GM10266 (cell line): ENCODE measurements at regions not wholly inside any gene's neighbourhood (a gene's known extent, or its start where the extent isn't known, plus 50 kb on each side); places are given as distances from the start of the nearest gene placed in this dataset.

ENCODE experiments used
- DNase-seq: peaks from one replicate; pipeline ENCODE4 v3.0.0; 2012; ENCODE audit errors: extremely low spot score
- TF ChIP-seq, protein P1 (sequence below): IDR thresholded peaks from 2 replicates; pipeline ENCODE4 v1.5.1; 2012; ENCODE audit warnings: mild to moderate bottlenecking, low read depth; ENCODE audit not compliant: control insufficient read depth, insufficient read depth; ENCODE audit errors: missing control alignments

DNA sequence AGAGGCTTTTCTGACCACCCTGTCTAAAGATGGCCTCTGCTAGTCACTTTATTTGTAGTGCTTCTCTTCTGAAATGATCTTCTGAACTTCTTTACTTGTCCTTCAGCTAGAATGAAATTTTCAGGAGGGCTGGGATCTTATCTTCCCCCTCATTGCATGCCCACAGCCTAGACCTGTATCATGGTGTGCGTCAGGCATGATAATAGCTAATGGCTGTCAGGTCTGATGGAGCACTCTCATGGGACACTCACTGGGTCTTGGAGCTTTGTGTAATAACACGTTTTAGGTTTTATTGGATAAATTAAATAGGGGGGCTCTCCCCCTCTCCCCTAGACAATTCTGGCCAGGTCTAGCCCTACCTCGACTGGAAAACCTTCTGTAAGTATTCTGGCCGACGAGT lies 97.1 kb upstream of the NRXN3 start:
- TF ChIP-seq, protein P1, sequence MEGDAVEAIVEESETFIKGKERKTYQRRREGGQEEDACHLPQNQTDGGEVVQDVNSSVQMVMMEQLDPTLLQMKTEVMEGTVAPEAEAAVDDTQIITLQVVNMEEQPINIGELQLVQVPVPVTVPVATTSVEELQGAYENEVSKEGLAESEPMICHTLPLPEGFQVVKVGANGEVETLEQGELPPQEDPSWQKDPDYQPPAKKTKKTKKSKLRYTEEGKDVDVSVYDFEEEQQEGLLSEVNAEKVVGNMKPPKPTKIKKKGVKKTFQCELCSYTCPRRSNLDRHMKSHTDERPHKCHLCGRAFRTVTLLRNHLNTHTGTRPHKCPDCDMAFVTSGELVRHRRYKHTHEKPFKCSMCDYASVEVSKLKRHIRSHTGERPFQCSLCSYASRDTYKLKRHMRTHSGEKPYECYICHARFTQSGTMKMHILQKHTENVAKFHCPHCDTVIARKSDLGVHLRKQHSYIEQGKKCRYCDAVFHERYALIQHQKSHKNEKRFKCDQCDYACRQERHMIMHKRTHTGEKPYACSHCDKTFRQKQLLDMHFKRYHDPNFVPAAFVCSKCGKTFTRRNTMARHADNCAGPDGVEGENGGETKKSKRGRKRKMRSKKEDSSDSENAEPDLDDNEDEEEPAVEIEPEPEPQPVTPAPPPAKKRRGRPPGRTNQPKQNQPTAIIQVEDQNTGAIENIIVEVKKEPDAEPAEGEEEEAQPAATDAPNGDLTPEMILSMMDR: no peak
- no peak for DNase-seq

DNA sequence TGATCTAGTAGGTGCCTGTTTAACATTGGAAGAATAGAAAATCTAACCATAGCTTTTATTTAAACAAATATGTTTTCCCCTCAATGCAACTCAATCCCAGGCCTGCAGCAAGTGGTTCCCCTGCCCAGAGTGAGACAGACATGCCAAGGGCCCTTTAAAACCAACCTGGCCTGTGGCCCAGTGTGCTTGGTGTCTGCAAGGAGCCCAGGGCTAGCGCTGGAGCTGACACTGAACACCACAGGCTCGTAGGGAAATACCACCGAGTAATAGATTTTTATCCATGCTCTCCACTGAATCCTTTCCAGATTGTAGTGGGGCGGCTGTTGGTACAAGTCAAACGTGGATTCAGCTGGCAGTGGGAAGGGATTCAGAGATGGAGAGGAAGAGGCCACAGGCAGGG lies 95.6 kb upstream of the NRXN3 start:
- TF ChIP-seq, protein P1: no peak
- DNase-seq: no peak

DNA sequence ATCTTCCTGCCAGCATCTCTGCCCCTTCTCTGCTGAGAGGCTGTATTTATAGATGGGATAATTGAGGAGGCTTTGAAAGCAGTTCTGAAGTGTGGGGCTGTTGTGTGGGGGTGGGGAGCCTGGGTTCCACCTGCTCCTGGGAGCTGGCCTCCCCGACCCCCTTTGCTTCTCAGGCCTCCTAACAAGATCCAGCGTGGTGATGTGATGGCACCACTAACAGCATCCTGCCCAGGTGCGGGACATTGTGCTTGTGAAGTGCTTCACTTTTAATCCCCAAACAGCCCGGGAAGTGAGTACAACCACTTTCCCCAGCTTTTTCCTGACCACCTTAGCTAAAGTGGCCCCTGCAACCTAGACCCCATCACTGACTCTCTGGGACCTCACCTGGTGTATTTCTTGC lies 95.1 kb upstream of the NRXN3 start:
- TF ChIP-seq, protein P1: no peak
- DNase-seq: no peak

DNA sequence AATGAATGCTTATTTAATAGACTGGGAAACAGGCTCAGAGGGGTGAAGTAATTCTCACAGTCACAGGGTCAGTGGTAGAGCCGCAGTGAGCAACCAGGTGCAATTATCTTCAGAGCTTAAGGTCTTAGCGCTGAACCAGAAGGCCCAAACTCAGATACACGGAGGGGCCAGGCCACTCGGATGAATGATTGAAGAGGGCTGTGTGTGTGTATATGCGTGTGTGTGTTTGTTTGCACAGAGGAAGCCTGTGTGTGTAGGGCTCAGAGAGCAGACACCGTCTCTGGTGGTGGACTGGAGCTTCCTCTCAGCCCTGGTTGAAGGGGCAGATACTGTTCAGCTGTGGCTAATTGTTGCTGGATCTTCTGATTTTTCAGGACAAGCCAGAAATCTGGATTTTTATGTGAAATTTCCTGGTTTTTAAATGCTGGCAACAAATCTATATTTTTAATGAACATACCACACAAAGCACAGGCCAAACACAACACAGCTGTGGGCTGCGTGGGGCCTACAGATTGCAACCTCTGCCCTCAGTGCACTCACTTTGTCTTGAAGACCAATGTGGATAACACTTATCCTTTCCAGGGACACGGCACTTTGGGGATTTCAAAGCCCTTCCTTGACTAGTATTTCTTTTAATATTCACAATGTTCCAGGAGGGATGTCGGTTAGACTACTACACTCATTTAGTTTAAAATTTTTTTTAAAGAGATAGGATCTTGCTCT lies 94.5 kb upstream of the NRXN3 start:
- TF ChIP-seq, protein P1: no peak
- DNase-seq: no peak

DNA sequence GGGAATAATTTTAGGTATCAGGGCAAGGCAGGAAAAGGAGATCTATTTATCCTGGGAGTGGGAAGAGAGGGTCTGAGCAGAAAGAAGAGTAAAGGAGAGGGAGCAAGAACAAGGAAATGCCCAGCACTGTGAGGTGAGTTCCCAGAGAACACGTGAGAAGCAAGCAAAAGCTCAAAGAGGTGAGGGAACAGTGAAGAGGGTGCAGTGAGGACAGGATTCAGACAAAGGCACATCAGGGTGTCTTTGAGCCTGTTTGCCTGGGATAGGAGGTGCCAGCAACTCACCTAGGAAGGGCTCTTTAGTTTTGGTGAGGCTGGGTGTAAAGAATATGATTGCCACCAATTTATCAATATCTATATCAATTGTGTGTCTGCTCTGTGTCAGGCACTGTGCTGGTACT lies 88.9 kb upstream of the NRXN3 start:
- no peak for DNase-seq
- TF ChIP-seq, protein P1: no peak

DNA sequence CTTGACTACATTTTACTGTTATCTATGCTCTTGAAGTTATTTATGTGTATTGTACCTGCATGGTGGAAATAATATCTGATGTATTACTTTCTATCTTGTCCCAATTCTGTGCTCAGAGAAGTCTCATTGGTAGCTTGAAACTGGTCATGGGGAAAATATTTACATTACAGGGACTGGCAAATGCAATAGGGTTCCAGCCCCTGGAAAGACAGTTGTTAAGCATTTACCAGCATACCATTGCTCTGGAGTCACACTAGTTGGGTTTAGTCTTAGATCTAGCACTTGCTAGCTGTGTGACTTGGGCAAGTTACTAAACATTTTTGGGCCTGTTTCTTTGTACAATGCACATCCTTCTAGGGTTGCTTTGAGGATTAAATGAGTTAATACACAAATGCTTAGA lies 86.3 kb upstream of the NRXN3 start:
- DNase-seq: no peak

DNA sequence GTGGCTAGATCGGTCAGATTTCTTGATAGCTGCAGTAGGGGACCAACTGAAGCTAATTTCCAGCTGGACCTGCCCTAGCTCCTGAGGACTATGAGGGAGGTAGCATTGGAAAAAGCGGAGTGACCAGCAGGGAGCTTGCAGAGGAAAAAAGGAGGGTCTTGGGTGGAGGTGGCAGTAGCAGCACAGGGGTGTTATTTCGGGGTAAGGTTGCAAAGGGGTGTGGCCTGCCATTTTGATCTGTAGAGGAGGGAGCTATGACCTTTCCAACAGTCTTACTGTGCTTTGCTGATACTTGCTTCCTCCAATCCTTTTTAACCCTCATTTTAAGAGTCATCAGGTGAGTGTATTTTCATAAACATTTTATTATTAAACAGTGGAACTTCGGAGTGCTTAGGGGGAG lies 83.8 kb upstream of the NRXN3 start:
- TF ChIP-seq, protein P1: no peak
- no peak for DNase-seq

More for the DNA sequence above, 86.3 kb upstream of the NRXN3 start:
- TF ChIP-seq, protein P1: no peak
